ENCODE measurements at regions not wholly inside any gene's neighbourhood (a gene's known extent, or its start where the extent isn't known, plus 50 kb on each side); places are given as distances from the start of the nearest gene placed in this dataset.
"Not testable (repeated sequence)": the region's sequence is repeated elsewhere in the genome, so short reads cannot be mapped to it uniquely, and the experiment has no call there.

DNA sequence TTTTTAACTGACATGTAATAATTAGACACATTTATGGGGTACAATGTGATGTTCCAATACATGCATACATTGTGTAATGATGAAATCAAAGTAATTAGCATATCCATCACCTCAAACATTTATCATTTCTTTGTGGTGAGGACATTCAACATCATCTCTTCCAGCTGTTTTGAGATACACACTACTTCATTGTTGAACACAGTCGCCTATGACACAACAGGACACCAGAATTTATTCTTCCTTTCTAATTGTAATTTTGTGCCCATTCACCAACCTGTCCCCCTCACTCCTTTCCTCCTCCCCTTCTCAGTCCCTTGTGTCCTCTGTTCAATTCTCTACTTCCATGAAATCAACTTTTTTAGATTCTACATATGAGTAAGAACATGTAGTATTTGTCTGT, 113.4 kb upstream of the CBLB start:
- no peak for DNase-seq

DNA sequence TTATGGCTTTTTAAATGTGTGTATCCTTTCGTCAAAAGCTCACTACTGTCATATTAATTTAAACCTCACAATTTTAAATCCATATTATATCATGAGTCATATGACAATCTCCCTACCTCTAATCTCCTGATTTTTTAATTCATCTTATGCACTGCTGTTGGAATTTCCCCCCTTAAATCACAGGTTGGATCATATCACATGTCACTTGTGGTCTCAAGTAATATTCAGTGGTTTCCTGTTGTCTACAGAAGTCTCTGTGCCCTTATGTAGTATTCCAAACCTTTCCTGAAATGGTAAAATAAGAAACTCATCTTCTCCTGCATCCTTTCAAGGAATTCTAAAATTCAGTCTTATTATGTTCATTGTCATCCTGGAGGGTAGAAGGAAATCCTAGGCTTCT, 116.0 kb upstream of the CBLB start:
- DNase-seq, result no peak

GRCh38 chr3:105986343-105986742, 117.5 kb upstream of the CBLB start:
- DNase-seq, result not testable (repeated sequence)

GRCh38 chr3:105987809-105988208, 119.0 kb upstream of the CBLB start:
- no peak for DNase-seq

GRCh38 chr3:105988540-105989212, 119.9 kb upstream of the CBLB start:
- DNase-seq, result no peak

GRCh38 chr3:105996781-105997180, 128.0 kb upstream of the CBLB start:
- DNase-seq, result no peak

DNA sequence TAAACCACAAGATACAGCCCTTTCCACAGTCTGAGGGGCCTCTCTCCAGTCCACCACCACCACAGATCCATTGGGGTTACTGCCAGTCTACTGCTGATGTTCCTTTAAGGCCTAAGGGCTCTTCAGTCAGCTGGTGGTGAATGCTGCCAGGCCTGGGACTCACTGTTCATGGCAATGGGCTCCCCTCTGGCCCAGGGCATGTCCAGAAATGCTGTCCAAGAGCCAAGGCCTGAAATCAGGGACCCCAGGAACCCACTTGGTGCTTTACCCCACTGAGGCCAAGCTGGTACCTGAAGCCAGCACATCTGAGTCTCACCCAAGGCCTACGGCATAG, 128.6 kb upstream of the CBLB start:
- DNase-seq, result no peak

- DNase-seq, result peak; percentile 96
Measured at GRCh38 chr3:105997800-105998526, 129.2 kb upstream of the CBLB start.

DNA sequence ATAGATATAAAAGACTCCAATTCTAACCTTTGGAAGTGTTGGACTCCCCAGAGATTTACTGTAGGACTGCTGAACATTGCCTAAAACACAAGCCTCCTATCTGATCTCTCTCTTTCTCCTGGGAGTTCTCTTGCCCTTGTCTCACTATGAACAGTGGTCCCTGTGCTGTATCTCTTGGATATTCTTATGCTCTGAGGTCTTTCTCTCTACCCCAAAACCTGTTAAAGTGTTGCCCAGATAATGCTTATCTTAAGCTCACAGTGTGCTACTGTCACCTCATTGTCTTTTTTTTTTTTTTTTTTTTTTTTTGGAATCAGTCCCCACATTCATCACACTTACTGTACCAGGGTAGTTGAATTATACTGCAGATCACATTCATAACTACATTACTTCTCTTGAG, 131.0 kb upstream of the CBLB start:
- no peak for DNase-seq

DNA sequence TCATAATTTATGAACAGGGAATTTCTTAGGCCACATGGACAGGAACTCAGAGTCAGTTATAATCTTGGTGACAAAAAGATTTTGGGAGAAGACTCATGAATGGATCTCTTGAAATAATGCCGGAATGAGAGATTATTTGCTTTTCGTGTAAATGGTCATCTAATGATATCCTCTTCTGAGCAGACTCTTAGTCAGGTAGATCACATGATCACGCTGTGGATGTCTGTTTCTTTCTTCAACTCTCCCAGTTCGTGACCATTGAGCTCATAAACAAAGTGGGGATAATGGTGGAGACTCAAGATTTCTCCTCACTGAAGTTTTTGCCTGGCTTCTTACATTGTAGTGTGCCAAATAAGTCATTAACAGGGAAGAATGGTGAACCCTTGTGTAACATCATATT, 133.1 kb upstream of the CBLB start:
- DNase-seq, result no peak

DNA sequence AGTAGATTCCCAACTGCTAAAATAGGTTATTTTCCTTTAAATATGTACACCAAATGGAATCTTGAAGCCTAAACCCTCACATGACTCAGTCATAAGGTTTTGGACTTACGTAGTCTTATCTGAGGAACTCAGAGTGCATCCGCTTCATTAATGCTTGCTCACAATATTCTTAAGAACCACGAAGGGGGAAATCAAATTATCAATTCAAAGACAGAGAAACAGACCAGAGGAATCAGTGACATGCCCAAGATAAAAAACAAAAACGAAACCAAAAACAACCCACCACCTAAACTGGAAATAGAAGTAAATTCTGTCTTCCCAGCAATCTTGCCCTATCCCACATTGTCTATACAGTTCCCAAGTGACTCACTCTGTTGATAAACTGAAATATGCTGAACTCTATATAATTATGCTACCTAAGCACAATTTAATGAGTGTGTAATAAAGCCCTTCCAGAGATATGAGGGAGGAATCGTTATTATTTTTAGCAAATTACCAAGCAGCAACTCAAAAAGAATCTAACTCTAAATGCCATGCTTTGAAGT, 135.4 kb upstream of the CBLB start:
- DNase-seq, result no peak

- DNase-seq, result no peak
Measured at GRCh38 chr3:106004826-106005225, 136.0 kb upstream of the CBLB start.

GRCh38 chr3:106006001-106006400, 137.2 kb upstream of the CBLB start:
- no peak for DNase-seq

- no peak for DNase-seq
Measured at GRCh38 chr3:106006571-106006970, 137.8 kb upstream of the CBLB start.

DNA sequence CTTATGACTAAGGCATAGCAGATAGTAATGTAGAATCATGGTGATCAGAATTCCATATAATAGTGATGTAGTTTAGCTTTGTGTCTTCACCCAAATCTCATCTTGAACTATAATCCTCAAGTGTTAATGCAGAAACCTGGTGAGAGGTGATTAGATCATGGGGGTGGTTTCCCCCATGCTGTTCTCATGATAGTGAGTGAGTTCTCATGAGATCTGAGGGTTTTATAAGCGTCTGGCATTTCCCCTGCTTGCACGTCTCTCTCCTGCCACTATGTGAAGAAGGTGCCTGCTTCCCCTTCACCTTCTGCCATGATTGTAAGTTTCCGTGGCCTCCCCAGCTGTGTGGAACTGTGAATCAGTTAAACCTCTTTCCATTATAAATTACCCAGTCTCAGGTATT, 138.7 kb upstream of the CBLB start:
- no peak for DNase-seq

- no peak for DNase-seq
Measured at GRCh38 chr3:106008766-106009165, 140.0 kb upstream of the CBLB start.

DNA sequence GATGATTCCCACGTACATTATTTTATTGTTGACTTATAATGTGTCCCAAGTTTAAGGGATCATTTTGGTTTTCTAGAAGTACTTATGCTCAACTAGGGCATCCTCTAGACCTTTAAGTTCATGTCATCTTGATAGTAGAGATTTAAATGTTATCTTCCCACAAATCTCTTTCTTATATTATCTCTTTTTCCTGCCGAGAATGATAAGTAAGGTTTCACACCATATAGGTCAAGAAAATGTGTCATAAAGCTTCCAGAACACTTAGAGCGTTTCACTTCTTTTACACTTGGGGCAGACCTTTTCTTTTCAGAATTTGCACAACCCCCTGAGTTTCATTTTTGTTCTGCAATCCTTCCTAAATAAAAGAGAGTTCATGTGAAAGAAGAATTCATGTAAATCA, 142.0 kb upstream of the CBLB start:
- no peak for DNase-seq

- DNase-seq, result no peak
Measured at GRCh38 chr3:106013971-106014370, 145.2 kb upstream of the CBLB start.

DNA sequence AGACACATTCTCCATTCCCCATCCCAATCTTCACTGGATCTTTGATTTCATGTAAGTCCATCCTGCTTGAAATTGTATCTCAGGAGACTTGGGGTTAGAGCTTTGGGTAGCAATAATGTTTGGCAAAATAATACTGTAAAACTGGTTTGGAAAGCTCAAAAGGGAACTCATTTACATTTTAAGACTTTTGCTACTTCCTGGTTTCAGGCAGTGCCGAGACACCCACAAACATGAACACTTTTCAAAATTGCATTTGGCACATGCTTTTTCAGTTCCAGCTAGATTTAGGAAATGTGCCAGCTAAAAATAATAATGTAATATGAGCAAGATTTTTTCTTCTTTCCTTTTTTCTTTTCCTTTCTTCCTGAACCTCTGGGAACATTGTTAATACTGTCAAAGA, 145.7 kb upstream of the CBLB start:
- no peak for DNase-seq

GRCh38 chr3:106014971-106015370, 146.2 kb upstream of the CBLB start:
- DNase-seq, result no peak

- DNase-seq, result no peak
Measured at GRCh38 chr3:106018102-106018501, 149.3 kb upstream of the CBLB start.

- no peak for DNase-seq
Measured at GRCh38 chr3:106018929-106019550, 150.2 kb upstream of the CBLB start.

DNA sequence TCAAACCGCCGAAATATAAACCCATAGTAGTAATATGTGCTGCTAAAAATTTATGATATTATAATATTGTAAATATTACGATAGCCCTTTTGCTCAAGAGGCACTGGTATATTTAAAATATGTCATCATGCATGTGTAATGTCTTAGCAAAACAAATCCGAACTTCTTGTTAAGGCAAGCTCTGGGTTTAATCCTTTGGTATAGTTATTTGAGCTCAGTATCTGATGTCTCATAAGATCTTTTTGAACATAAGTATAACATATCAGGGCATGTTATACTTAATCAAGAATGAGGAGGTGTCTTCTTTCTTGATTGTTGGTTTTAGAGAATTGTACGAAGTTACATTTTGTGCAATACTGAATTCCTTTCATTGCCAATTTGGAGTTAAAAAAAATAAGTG, 154.1 kb upstream of the CBLB start:
- no peak for DNase-seq

GRCh38 chr3:106025151-106025722, 156.4 kb upstream of the CBLB start:
- DNase-seq, result peak; percentile 55

Data from islet precursor cell (in vitro differentiated cells).